ENCODE measurements at regions not wholly inside any gene's neighbourhood (a gene's known extent, or its start where the extent isn't known, plus 50 kb on each side); places are given as distances from the start of the nearest gene placed in this dataset.

DNA sequence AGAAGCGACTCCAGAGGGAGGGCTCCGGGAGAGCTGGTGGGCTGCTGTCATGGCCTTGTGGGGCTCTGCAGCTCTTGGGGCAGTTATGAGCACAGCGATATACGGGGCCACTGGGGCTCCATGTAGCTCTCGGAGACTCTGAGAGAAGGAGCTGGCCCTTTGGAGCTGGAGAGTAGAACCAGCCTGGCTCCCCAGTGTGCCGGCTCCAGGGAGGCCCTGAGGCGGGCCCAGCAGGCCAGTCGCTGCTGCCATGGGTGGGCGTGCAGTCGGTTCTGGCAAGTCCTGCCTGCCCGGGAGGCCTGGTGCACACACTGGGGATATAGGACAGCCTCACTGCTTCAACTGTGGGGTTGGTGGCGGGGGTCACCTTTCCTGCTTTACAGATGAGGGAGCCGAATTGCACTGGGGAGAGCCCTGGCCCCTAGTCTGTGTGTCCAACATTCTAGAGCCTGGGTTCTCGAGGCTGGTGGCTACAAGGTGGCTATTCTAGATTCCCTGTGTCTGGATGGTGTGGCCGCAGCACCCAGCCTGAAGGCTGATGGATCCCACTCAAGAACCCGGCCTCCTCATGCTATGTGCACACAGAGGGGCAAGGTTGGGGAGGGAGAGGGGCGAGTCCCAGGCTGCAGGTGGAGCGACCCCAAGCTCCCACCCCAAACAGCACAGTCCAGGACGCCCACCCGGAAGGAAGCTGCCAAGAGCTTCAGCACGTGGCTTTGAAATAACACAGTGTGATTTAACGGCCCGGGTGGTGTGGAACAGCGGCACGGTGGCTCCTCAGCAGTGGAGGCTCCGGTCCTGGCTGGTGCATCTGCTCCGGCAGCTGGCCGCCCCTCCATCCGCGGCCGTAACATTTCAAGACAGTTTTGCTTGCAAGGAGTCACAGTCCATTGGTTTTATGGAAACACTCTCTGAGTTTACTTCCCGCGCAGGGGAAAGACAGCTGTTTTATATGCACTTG, 188.3 kb upstream of the C14orf180 start:
- no peak for DNase-seq (ENCODE audit: low spot score)
- H3K36me3 ChIP-seq, result no peaks in the 10 kb centered on the region
- WGBS, result 62% methylated on average over 32 of the region's 33 CpGs
- H3K27me3 ChIP-seq (replicated peaks; ENCODE audit: insufficient read depth), result peaks cover 6% of the 10 kb centered on the region
- no peaks in the 10 kb centered on the region for H3K9me3 ChIP-seq
- TF ChIP-seq, protein P1, sequence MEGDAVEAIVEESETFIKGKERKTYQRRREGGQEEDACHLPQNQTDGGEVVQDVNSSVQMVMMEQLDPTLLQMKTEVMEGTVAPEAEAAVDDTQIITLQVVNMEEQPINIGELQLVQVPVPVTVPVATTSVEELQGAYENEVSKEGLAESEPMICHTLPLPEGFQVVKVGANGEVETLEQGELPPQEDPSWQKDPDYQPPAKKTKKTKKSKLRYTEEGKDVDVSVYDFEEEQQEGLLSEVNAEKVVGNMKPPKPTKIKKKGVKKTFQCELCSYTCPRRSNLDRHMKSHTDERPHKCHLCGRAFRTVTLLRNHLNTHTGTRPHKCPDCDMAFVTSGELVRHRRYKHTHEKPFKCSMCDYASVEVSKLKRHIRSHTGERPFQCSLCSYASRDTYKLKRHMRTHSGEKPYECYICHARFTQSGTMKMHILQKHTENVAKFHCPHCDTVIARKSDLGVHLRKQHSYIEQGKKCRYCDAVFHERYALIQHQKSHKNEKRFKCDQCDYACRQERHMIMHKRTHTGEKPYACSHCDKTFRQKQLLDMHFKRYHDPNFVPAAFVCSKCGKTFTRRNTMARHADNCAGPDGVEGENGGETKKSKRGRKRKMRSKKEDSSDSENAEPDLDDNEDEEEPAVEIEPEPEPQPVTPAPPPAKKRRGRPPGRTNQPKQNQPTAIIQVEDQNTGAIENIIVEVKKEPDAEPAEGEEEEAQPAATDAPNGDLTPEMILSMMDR (IDR thresholded peaks at IDR 0.05), result no peak
- TF ChIP-seq POLR2A (IDR thresholded peaks at IDR 0.05), result no peak
- no peak for TF ChIP-seq POLR2AphosphoS5 (IDR thresholded peaks at IDR 0.05)
- H3K4me1 ChIP-seq (replicated peaks), result no peaks in the 10 kb centered on the region
- intact Hi-C loops (cut with DNase I), result no loop called here
- H3K27ac ChIP-seq, result no peak overlapping the region
- no peak overlapping the region for H3K4me3 ChIP-seq

DNA sequence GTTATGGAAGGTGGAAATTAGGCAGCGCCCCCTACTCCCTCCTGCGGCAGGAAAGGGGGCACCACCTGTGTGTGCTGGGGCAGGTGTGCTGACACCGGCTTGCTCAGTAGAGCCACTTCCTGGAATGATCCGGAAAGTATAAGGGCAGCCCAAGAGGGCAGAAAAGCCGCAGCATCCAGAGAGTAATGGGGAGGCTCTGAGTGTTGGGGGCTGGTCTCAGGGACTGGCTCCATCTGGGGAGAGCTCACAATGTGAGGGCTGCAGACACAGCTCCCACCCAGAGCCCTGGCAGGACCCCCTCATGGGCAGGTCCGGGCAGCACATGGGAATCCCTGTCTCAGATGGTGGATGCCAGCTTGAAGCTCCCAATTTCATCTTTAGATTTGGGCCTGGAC, 187.6 kb upstream of the C14orf180 start:
- Histone ChIP-seq H3K27me3 (replicated peaks; ENCODE audit: insufficient read depth) (peaks cover 6% of the 10 kb centered on the region), H3K27ac (no peak overlapping the region), H3K9me3 (no peaks in the 10 kb centered on the region), H3K4me1 (replicated peaks) (no peaks in the 10 kb centered on the region), H3K4me3 (no peak overlapping the region), H3K36me3 (no peaks in the 10 kb centered on the region)
- no peak for DNase-seq (ENCODE audit: low spot score)
- intact Hi-C loops (cut with DNase I), result no loop called here
- TF ChIP-seq POLR2A (IDR thresholded peaks at IDR 0.05) (no peak), POLR2AphosphoS5 (IDR thresholded peaks at IDR 0.05) (no peak)
- TF ChIP-seq, protein P1 (IDR thresholded peaks at IDR 0.05), result no peak
- 63% methylated on average over 6 of the region's 6 CpGs for WGBS

DNA sequence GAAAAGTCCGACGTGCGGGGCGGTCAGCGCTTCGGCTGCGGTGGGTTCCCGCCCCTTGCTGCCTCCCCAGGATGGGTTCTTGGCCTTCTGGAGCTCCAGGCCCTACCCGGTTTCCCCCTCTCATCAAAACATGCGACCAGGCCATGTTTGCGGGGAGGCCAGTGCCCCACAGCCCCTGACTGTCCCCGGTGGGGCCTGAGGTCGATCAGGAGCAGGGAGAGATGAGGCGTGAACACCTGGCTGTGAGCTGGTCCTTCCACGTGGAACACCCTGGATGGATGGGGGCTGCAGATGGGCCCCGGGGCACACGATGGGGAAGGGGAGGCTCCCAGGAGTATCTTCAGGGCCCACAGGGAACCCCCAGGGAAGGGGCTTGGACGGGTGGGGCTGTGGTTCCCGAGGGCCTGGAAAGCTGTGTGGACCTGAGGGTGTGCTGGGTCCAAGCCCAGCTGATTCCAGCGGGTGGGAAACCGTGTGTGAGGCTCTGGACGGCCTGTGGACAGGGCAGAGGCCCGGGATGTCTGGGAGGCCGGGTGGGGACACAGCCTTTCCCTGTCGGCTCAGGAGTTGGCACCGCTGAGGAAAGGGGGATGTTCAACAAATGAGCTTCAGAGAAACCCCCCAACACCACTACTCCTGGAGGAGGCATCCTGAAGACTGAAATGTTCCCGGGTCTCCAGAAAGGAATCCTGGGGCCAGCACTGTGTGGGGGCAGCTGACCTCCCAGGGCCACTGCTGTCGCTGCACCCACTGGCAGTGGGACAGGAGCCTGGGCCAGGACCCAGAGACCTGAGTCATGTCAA, 187.0 kb upstream of the C14orf180 start:
- TF ChIP-seq POLR2AphosphoS5 (IDR thresholded peaks at IDR 0.05), result no peak
- TF ChIP-seq, protein P1 (IDR thresholded peaks at IDR 0.05), result no peak
- TF ChIP-seq POLR2A (IDR thresholded peaks at IDR 0.05), result no peak
- intact Hi-C loops (cut with DNase I), result no loop called here
- no peak for DNase-seq (ENCODE audit: low spot score)
- Histone ChIP-seq H3K27ac (no peak overlapping the region), H3K4me3 (no peak overlapping the region), H3K36me3 (no peaks in the 10 kb centered on the region), H3K9me3 (no peaks in the 10 kb centered on the region), H3K4me1 (replicated peaks) (no peaks in the 10 kb centered on the region), H3K27me3 (replicated peaks; ENCODE audit: insufficient read depth) (peaks cover 6% of the 10 kb centered on the region)
- 89% methylated on average over 28 of the region's 28 CpGs for WGBS

DNA sequence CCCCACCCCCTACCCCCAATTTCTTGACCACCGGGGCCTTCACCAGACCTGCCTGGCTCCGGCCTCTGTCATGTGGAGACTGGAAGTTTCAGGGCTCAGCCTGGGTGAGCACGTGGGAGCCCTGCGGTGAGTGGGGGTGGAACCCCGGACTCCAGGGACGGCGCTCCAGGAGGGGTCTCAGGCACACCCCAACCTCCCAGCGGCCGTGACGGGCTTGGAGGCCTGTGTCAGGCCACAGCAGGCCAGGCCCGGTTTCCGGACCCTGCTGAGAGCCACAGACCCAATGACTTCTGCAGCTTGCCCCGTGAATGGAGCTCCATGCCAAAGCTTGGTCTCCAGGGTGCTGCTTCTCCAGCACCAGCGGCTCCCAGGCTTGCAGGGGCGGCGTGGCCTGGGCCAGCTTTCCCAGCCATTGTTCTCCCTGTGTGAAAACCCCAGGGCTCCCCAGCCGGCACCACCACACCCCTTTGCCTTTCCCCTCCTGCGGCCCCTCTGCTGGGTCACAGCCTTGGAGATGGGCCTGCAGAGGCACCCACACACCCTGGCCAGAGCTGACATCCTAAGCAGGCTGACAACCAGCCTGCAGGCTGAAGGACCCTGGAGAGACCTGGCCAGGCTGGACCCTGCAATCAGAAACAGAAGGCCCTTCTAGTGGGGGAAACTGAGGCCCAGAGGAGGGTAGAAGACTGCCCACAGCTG, 186.2 kb upstream of the C14orf180 start:
- Histone ChIP-seq H3K4me1 (replicated peaks) (no peaks in the 10 kb centered on the region), H3K9me3 (no peaks in the 10 kb centered on the region), H3K36me3 (no peaks in the 10 kb centered on the region), H3K27me3 (replicated peaks; ENCODE audit: insufficient read depth) (peaks cover 6% of the 10 kb centered on the region), H3K4me3 (no peak overlapping the region), H3K27ac (no peak overlapping the region)
- no peak for TF ChIP-seq POLR2A (IDR thresholded peaks at IDR 0.05)
- TF ChIP-seq POLR2AphosphoS5 (IDR thresholded peaks at IDR 0.05), result no peak
- TF ChIP-seq, protein P1 (IDR thresholded peaks at IDR 0.05), result no peak
- 93% methylated on average over 17 of the region's 18 CpGs for WGBS
- DNase-seq (ENCODE audit: low spot score), result no peak
- intact Hi-C loops (cut with DNase I), result no loop called here
